Spleen (tissue), 7 donors: ENCODE measurements at regions not wholly inside any gene's neighbourhood (a gene's known extent, or its start where the extent isn't known, plus 50 kb on each side); places are given as distances from the start of the nearest gene placed in this dataset.

ENCODE experiments used
- CTCF ChIP-seq, 11 experiments: fragments of 200-600 bp in 7 of 11; fragments of 450-650 bp in 4 of 11; sonication (generic) in 4 of 11; IDR thresholded peaks in 8 of 11; conservative IDR thresholded peaks in 3 of 11; 1 replicate in 7 of 11; 2 replicates in 4 of 11; pipeline versions ENCODE4 v1.4.0 to v1.8.0; 2016 to 2021; ENCODE audit warnings: antibody characterized with exemption in 11 of 11, inconsistent platforms in 4 of 11, mild to moderate bottlenecking in 1 of 11
- POLR2A ChIP-seq, 3 donors: fragments of 450-650 bp; IDR thresholded peaks; one replicate each; pipeline ENCODE4 v1.5.1; 2017; ENCODE audit warnings: antibody characterized with exemption in 3 of 3, mild to moderate bottlenecking in 1 of 3
- POLR2AphosphoS5 ChIP-seq, 3 donors: sonication (generic); formaldehyde crosslinking; IDR thresholded peaks; one replicate each; pipeline ENCODE4 v1.5.1; 2017; ENCODE audit warnings: antibody characterized with exemption in 3 of 3
- donor health status: DM: no; HTN: no; CAD: no; lungs with moderate emphysema.
- donor health status: DM: no; HTN: no; CAD: no.
- donor health status: DM: no; HTN: no; CAD: no.

GRCh38 chr7:52018680-52019054 is 702.1 kb upstream of the COBL start:
- TF ChIP-seq CTCF (IDR thresholded peaks at IDR 0.05 in 8 of 11, conservative IDR thresholded peaks at IDR 0.05 in 3 of 11), result peak in 2 of 11 experiments; percentile 0 to 7
- TF ChIP-seq POLR2A (IDR thresholded peaks at IDR 0.05), result no peak
- no peak for TF ChIP-seq POLR2AphosphoS5 (IDR thresholded peaks at IDR 0.05)
